HG03442 (cell line): ENCODE measurements at regions not wholly inside any gene's neighbourhood (a gene's known extent, or its start where the extent isn't known, plus 50 kb on each side); places are given as distances from the start of the nearest gene placed in this dataset.

Experiments
- ATAC-seq: cut with Tn5 transposase; IDR thresholded peaks from one replicate; pipeline ENCODE4 v1.9.1; 2021; ENCODE audit warnings: mild to moderate bottlenecking, moderate library complexity; ENCODE audit not compliant: unreplicated experiment

- ATAC-seq = no peak
Observed at GRCh38 chrY:15162211-15162610, 637.9 kb downstream of the NLGN4Y start.

GRCh38 chrY:15179890-15180289, 655.6 kb downstream of the NLGN4Y start:
- no peak for ATAC-seq

GRCh38 chrY:15229056-15229455, 704.7 kb downstream of the NLGN4Y start:
- ATAC-seq = no peak

GRCh38 chrY:15239596-15240132, 715.3 kb downstream of the NLGN4Y start:
- ATAC-seq = no peak

GRCh38 chrY:15259286-15259685, 735.0 kb downstream of the NLGN4Y start:
- ATAC-seq = no peak

GRCh38 chrY:15286572-15286971, 762.2 kb downstream of the NLGN4Y start:
- no peak for ATAC-seq

- ATAC-seq = no peak
Observed at GRCh38 chrY:15289821-15290220, 765.5 kb downstream of the NLGN4Y start.

GRCh38 chrY:15292881-15293280, 768.6 kb downstream of the NLGN4Y start:
- no peak for ATAC-seq

GRCh38 chrY:15301879-15302278, 777.5 kb downstream of the NLGN4Y start:
- ATAC-seq = no peak

- no peak for ATAC-seq
Observed at GRCh38 chrY:15312166-15312565, 787.8 kb downstream of the NLGN4Y start.

- no peak for ATAC-seq
Observed at GRCh38 chrY:15324189-15324588, 799.9 kb downstream of the NLGN4Y start.

GRCh38 chrY:15325201-15325600, 800.9 kb downstream of the NLGN4Y start:
- no peak for ATAC-seq

GRCh38 chrY:15326673-15327072, 802.3 kb downstream of the NLGN4Y start:
- ATAC-seq = no peak

GRCh38 chrY:15328848-15329247, 804.5 kb downstream of the NLGN4Y start:
- ATAC-seq = no peak

GRCh38 chrY:15343522-15343921, 819.2 kb downstream of the NLGN4Y start:
- no peak for ATAC-seq

GRCh38 chrY:15345471-15346155, 821.3 kb downstream of the NLGN4Y start:
- no peak for ATAC-seq

- ATAC-seq = no peak
Observed at GRCh38 chrY:15349351-15349750, 825.0 kb downstream of the NLGN4Y start.

- no peak for ATAC-seq
Observed at GRCh38 chrY:15355321-15355720, 831.0 kb downstream of the NLGN4Y start.

- ATAC-seq = no peak
Observed at GRCh38 chrY:15360471-15360870, 836.1 kb downstream of the NLGN4Y start.

GRCh38 chrY:15364996-15365395, 840.7 kb downstream of the NLGN4Y start:
- no peak for ATAC-seq

- no peak for ATAC-seq
Observed at GRCh38 chrY:15368786-15369185, 844.5 kb downstream of the NLGN4Y start.

GRCh38 chrY:15385178-15385577, 860.8 kb downstream of the NLGN4Y start:
- no peak for ATAC-seq
